AG04449 (cell line): ENCODE measurements at regions not wholly inside any gene's neighbourhood (a gene's known extent, or its start where the extent isn't known, plus 50 kb on each side); places are given as distances from the start of the nearest gene placed in this dataset.
"Not testable (repeated sequence)": the region's sequence is repeated elsewhere in the genome, so short reads cannot be mapped to it uniquely, and the experiment has no call there.

Experiments used
- CTCF ChIA-PET: fragments of 350-600 bp; formaldehyde crosslinking; extraction: SDS; loops from one replicate; lab custom pipeline; 2021; ENCODE audit warnings: antibody characterized with exemption; lab: Yijun Ruan, JAX
- POLR2A ChIA-PET: fragments of 400-600, 350-600 bp; formaldehyde crosslinking; extraction: SDS; loops from one replicate; lab custom pipeline; 2020; ENCODE audit warnings: antibody characterized with exemption, inconsistent platforms; lab: Yijun Ruan, JAX
- DNase-seq: peaks from one replicate; pipeline ENCODE4 v3.0.0-alpha.2; 2010; ENCODE audit warnings: low read depth, low spot score
- H3K4me3 ChIP-seq: 2 replicates; pipeline ENCODE4 v1.5.1; 2011; ENCODE audit warnings: low read depth, mild to moderate bottlenecking, control low read depth, low read length
- CTCF ChIP-seq: IDR thresholded peaks from one replicate; pipeline ENCODE4 v1.5.1; 2011; ENCODE audit warnings: mild to moderate bottlenecking, moderate library complexity, low read length, control low read depth, inconsistent platforms; ENCODE audit not compliant: insufficient read depth; ENCODE audit errors: missing control alignments

- no peak for TF ChIP-seq CTCF
- POLR2A ChIA-PET, result no interaction called here
Measured at GRCh38 chr5:15282611-15283010, 217.4 kb upstream of the FBXL7 start.

GRCh38 chr5:15271596-15271995 lies 228.4 kb upstream of the FBXL7 start:
- POLR2A ChIA-PET, H3K4me3 ChIP-seq, CTCF ChIA-PET, DNase-seq: not testable (repeated sequence)

More at GRCh38 chr5:15282611-15283010, 217.4 kb upstream of the FBXL7 start:
- no peak overlapping the region for H3K4me3 ChIP-seq
- CTCF ChIA-PET, result no interaction called here
- no peak for DNase-seq

- POLR2A ChIA-PET, result no interaction called here
- CTCF ChIA-PET, result no interaction called here
- TF ChIP-seq CTCF, result no peak
- H3K4me3 ChIP-seq, result no peak overlapping the region
- DNase-seq, result no peak
Measured at GRCh38 chr5:15267966-15268365, 232.0 kb upstream of the FBXL7 start.

GRCh38 chr5:15266841-15267240 lies 233.1 kb upstream of the FBXL7 start:
- TF ChIP-seq CTCF, result no peak
- ChIA-PET CTCF (no interaction called here), POLR2A (no interaction called here)
- no peak for DNase-seq
- H3K4me3 ChIP-seq, result no peak overlapping the region

- CTCF ChIA-PET, result no interaction called here
- H3K4me3 ChIP-seq, result no peak overlapping the region
- TF ChIP-seq CTCF, result no peak
- DNase-seq, result no peak
- POLR2A ChIA-PET, result no interaction called here
Measured at GRCh38 chr5:15266229-15266628, 233.8 kb upstream of the FBXL7 start.

- CTCF ChIA-PET, result no interaction called here
- POLR2A ChIA-PET, result no interaction called here
- no peak for TF ChIP-seq CTCF
- DNase-seq, result no peak
- no peak overlapping the region for H3K4me3 ChIP-seq
Measured at GRCh38 chr5:15263942-15264341, 236.0 kb upstream of the FBXL7 start.

GRCh38 chr5:15263406-15263805 lies 236.6 kb upstream of the FBXL7 start:
- ChIA-PET POLR2A (no interaction called here), CTCF (no interaction called here)
- no peak for TF ChIP-seq CTCF
- DNase-seq, result no peak
- H3K4me3 ChIP-seq, result no peak overlapping the region
